LoVo (cell line): ENCODE measurements at regions not wholly inside any gene's neighbourhood (a gene's known extent, or its start where the extent isn't known, plus 50 kb on each side); places are given as distances from the start of the nearest gene placed in this dataset.

Experiments
- DNase-seq: peaks from one replicate; pipeline ENCODE4 v3.0.0-alpha.2; 2016; ENCODE audit warnings: low spot score

- no peak for DNase-seq
Observed at GRCh38 chr7:67422601-67423000, 426.0 kb downstream of the TYW1 start.

GRCh38 chr7:67423065-67423464 is 426.4 kb downstream of the TYW1 start:
- DNase-seq: no peak

- no peak for DNase-seq
Observed at GRCh38 chr7:67426654-67427053, 430.0 kb downstream of the TYW1 start.

GRCh38 chr7:67429735-67430134 is 433.1 kb downstream of the TYW1 start:
- no peak for DNase-seq

GRCh38 chr7:67432536-67433234 is 436.1 kb downstream of the TYW1 start:
- DNase-seq: no peak

- DNase-seq: no peak
Observed at GRCh38 chr7:67435894-67436535, 439.4 kb downstream of the TYW1 start.

- DNase-seq: no peak
Observed at GRCh38 chr7:67438198-67438882, 441.7 kb downstream of the TYW1 start.

GRCh38 chr7:67438913-67439505 is 442.4 kb downstream of the TYW1 start:
- no peak for DNase-seq

- no peak for DNase-seq
Observed at GRCh38 chr7:67440321-67440720, 443.7 kb downstream of the TYW1 start.

GRCh38 chr7:67445728-67446127 is 449.1 kb downstream of the TYW1 start:
- no peak for DNase-seq

GRCh38 chr7:67447297-67447696 is 450.7 kb downstream of the TYW1 start:
- no peak for DNase-seq

- no peak for DNase-seq
Observed at GRCh38 chr7:67448271-67448670, 451.6 kb downstream of the TYW1 start.

- no peak for DNase-seq
Observed at GRCh38 chr7:67450171-67450570, 453.5 kb downstream of the TYW1 start.

GRCh38 chr7:67451306-67451705 is 454.7 kb downstream of the TYW1 start:
- no peak for DNase-seq

- DNase-seq: no peak
Observed at GRCh38 chr7:67452516-67453026, 455.9 kb downstream of the TYW1 start.

- DNase-seq: no peak
Observed at GRCh38 chr7:67453580-67454380, 457.1 kb downstream of the TYW1 start.

GRCh38 chr7:67455508-67455907 is 458.9 kb downstream of the TYW1 start:
- DNase-seq: no peak

GRCh38 chr7:67462781-67463191 is 466.2 kb downstream of the TYW1 start:
- DNase-seq: no peak

GRCh38 chr7:67463316-67463715 is 466.7 kb downstream of the TYW1 start:
- DNase-seq: no peak

- no peak for DNase-seq
Observed at GRCh38 chr7:67463983-67464382, 467.4 kb downstream of the TYW1 start.

- DNase-seq: no peak
Observed at GRCh38 chr7:67466109-67466508, 469.5 kb downstream of the TYW1 start.

GRCh38 chr7:67470256-67470751 is 473.7 kb downstream of the TYW1 start:
- no peak for DNase-seq
